ENCODE measurements at regions not wholly inside any gene's neighbourhood (a gene's known extent, or its start where the extent isn't known, plus 50 kb on each side); places are given as distances from the start of the nearest gene placed in this dataset.

- Histone ChIP-seq H3K9ac (replicated peaks; ENCODE audit: extremely low read depth, insufficient read depth, low read length) (no peak overlapping the region), H3K36me3 (ENCODE audit: control insufficient read depth in 2 of 2, extremely low read depth in 1 of 2, insufficient read depth in 2 of 2, low read length in 2 of 2) (no peaks in the 10 kb centered on the region), H2AFZ (ENCODE audit: low read depth, low read length) (no peak overlapping the region), H3K4me2 (ENCODE audit: insufficient read depth, low read length) (no peak overlapping the region), H3K79me2 (ENCODE audit: control insufficient read depth, insufficient read depth, low read length) (no peaks in the 10 kb centered on the region), H3K4me3 (replicated peaks in 1 of 3; ENCODE audit: insufficient read depth in 1 of 3, low read depth in 1 of 3, low read length in 3 of 3) (no peak overlapping the region), H3K4me1 (ENCODE audit: control insufficient read depth, extremely low read depth, insufficient read depth, low read length) (no peaks in the 10 kb centered on the region), H3K9me1 (replicated peaks; ENCODE audit: control insufficient read depth, extremely low read depth, insufficient read depth, low read length) (no peaks in the 10 kb centered on the region), H3K27me3 (ENCODE audit: control insufficient read depth in 2 of 2, insufficient read depth in 2 of 2, low read length in 2 of 2) (no peaks in the 10 kb centered on the region), H3K9me3 (replicated peaks; ENCODE audit: control insufficient read depth, insufficient read depth, low read length) (no peaks in the 10 kb centered on the region), H3K27ac (ENCODE audit: insufficient read depth, low read depth, low read length) (no peak overlapping the region), H4K20me1 (replicated peaks; ENCODE audit: control insufficient read depth, extremely low read depth, insufficient read depth, low read length) (no peaks in the 10 kb centered on the region)
- dilution Hi-C loops (cut with MboI; ENCODE audit: extremely low pct_ligation_motif_present, low sequenced_read_pairs), result no loop called here
- intact Hi-C loops (cut with micrococcal nuclease), result no loop called here
- no TSS peak for BruUV-seq (replicated peaks)
- FAIRE-seq, result no peak
- DNase-seq (ENCODE audit: low read depth, low spot score), result no peak
- POLR2A ChIA-PET, result no interaction called here
- TF ChIP-seq GATA2 (IDR thresholded peaks at IDR 0.05; ENCODE audit: insufficient read depth, insufficient read length, low read depth, low read length) (no peak), MAX (IDR thresholded peaks at IDR 0.05; ENCODE audit: insufficient read depth, insufficient read length) (no peak), JUN (IDR thresholded peaks at IDR 0.05; ENCODE audit: borderline replicate concordance, insufficient read depth, insufficient read length, low read depth) (no peak), MYC (IDR thresholded peaks at IDR 0.05; ENCODE audit: low read depth, low read length) (no peak), POLR2AphosphoS5 (IDR thresholded peaks at IDR 0.05; ENCODE audit: insufficient read depth, low read depth, low read length) (no peak)
- CTCF ChIA-PET, result no interaction called here
Observed at GRCh38 chr3:164620423-164620822, 457.9 kb downstream of the SI start.

GRCh38 chr3:164612751-164613150 is 465.5 kb downstream of the SI start:
- Histone ChIP-seq H3K9me1 (replicated peaks; ENCODE audit: control insufficient read depth, extremely low read depth, insufficient read depth, low read length) (no peaks in the 10 kb centered on the region), H3K9ac (replicated peaks; ENCODE audit: extremely low read depth, insufficient read depth, low read length) (no peak overlapping the region), H3K79me2 (ENCODE audit: control insufficient read depth, insufficient read depth, low read length) (no peaks in the 10 kb centered on the region), H2AFZ (ENCODE audit: low read depth, low read length) (no peak overlapping the region), H3K4me2 (ENCODE audit: insufficient read depth, low read length) (no peak overlapping the region), H3K4me3 (replicated peaks in 1 of 3; ENCODE audit: insufficient read depth in 1 of 3, low read depth in 1 of 3, low read length in 3 of 3) (no peak overlapping the region), H3K27me3 (ENCODE audit: control insufficient read depth in 2 of 2, insufficient read depth in 2 of 2, low read length in 2 of 2) (no peaks in the 10 kb centered on the region), H3K9me3 (replicated peaks; ENCODE audit: control insufficient read depth, insufficient read depth, low read length) (peaks cover 5% of the 10 kb centered on the region), H3K36me3 (ENCODE audit: control insufficient read depth in 2 of 2, extremely low read depth in 1 of 2, insufficient read depth in 2 of 2, low read length in 2 of 2) (no peaks in the 10 kb centered on the region), H3K27ac (ENCODE audit: insufficient read depth, low read depth, low read length) (no peak overlapping the region), H4K20me1 (replicated peaks; ENCODE audit: control insufficient read depth, extremely low read depth, insufficient read depth, low read length) (no peaks in the 10 kb centered on the region), H3K4me1 (ENCODE audit: control insufficient read depth, extremely low read depth, insufficient read depth, low read length) (no peaks in the 10 kb centered on the region)
- TF ChIP-seq MYC (IDR thresholded peaks at IDR 0.05; ENCODE audit: low read depth, low read length), result no peak
- no peak for TF ChIP-seq MAX (IDR thresholded peaks at IDR 0.05; ENCODE audit: insufficient read depth, insufficient read length)
- TF ChIP-seq JUN (IDR thresholded peaks at IDR 0.05; ENCODE audit: borderline replicate concordance, insufficient read depth, insufficient read length, low read depth), result no peak
- TF ChIP-seq POLR2A (IDR thresholded peaks at IDR 0.05; ENCODE audit: low read depth, low read length), result no peak
- no peak for TF ChIP-seq GATA2 (IDR thresholded peaks at IDR 0.05; ENCODE audit: insufficient read depth, insufficient read length, low read depth, low read length)
- TF ChIP-seq FOS (IDR thresholded peaks at IDR 0.05; ENCODE audit: borderline replicate concordance, insufficient read depth, low read length), result no peak
- no peak for TF ChIP-seq POLR2AphosphoS5 (IDR thresholded peaks at IDR 0.05; ENCODE audit: insufficient read depth, low read depth, low read length)
- TF ChIP-seq EZH2 (IDR thresholded peaks at IDR 0.05; ENCODE audit: borderline replicate concordance, low read depth, low read length, severe bottlenecking), result no peak
- no peak for TF ChIP-seq CTCF (IDR thresholded peaks at IDR 0.05; ENCODE audit: extremely low read depth in 1 of 2, insufficient read depth in 1 of 2, low read depth in 1 of 2, low read length in 2 of 2)
- intact Hi-C loops (cut with micrococcal nuclease) (no loop called here), dilution Hi-C loops (cut with MboI; ENCODE audit: extremely low pct_ligation_motif_present, low sequenced_read_pairs) (no loop called here)
- no TSS peak for BruUV-seq (replicated peaks)
- no peak for FAIRE-seq
- ChIA-PET POLR2A (no interaction called here), CTCF (no interaction called here)
- DNase-seq (ENCODE audit: low read depth, low spot score), result no peak

Measured in endothelial cell of umbilical vein (primary cell).